ENCODE measurements at regions not wholly inside any gene's neighbourhood (a gene's known extent, or its start where the extent isn't known, plus 50 kb on each side); places are given as distances from the start of the nearest gene placed in this dataset.

DNA sequence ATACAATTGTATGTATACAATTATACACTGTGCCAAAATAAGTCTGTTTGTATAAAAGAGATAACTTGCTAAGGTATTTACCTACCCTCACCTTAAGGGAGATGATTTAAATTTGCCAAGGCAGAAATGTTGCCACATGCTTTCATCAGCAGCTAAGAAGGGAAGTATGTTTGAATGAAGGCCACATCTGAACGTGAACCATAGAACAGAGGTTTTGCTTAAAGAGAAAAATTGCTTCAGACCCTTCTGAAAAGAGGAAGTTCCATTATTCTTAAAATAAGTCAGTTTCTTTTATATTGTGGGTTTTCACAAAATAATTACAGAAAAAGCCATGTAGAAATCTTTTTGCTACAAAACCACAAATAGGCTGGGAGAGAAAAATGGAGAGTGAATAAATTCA lies 621.5 kb upstream of the HTR2C start:
- Histone ChIP-seq H3K4me3 (ENCODE audit: low read depth, low read length, poor library complexity, severe bottlenecking) (no peak overlapping the region), H3K4me2 (ENCODE audit: low read length) (no peak overlapping the region), H3K9me3 (ENCODE audit: low read length) (no peaks in the 10 kb centered on the region), H3F3A (ENCODE audit: insufficient read depth, low read length) (no peaks in the 10 kb centered on the region), H3K9ac (ENCODE audit: low read length) (no peak overlapping the region), H2AFZ (ENCODE audit: low read length) (no peak overlapping the region), H3K36me3 (ENCODE audit: insufficient read depth, low read length) (no peaks in the 10 kb centered on the region), H3K27ac (ENCODE audit: low read depth, low read length, poor library complexity, severe bottlenecking) (no peak overlapping the region), H3K27me3 (ENCODE audit: insufficient read depth, low read length) (no peaks in the 10 kb centered on the region), H3K4me1 (ENCODE audit: insufficient read depth, low read length, severe bottlenecking) (no peaks in the 10 kb centered on the region), H3K79me2 (ENCODE audit: insufficient read depth, low read length) (no peaks in the 10 kb centered on the region), H3K9me2 (ENCODE audit: low read depth, low read length) (no peaks in the 10 kb centered on the region), H4K20me1 (ENCODE audit: insufficient read depth, low read length) (no peaks in the 10 kb centered on the region)
- TF ChIP-seq, protein P1, sequence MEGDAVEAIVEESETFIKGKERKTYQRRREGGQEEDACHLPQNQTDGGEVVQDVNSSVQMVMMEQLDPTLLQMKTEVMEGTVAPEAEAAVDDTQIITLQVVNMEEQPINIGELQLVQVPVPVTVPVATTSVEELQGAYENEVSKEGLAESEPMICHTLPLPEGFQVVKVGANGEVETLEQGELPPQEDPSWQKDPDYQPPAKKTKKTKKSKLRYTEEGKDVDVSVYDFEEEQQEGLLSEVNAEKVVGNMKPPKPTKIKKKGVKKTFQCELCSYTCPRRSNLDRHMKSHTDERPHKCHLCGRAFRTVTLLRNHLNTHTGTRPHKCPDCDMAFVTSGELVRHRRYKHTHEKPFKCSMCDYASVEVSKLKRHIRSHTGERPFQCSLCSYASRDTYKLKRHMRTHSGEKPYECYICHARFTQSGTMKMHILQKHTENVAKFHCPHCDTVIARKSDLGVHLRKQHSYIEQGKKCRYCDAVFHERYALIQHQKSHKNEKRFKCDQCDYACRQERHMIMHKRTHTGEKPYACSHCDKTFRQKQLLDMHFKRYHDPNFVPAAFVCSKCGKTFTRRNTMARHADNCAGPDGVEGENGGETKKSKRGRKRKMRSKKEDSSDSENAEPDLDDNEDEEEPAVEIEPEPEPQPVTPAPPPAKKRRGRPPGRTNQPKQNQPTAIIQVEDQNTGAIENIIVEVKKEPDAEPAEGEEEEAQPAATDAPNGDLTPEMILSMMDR (IDR thresholded peaks at IDR 0.05; ENCODE audit: low read length), result no peak
- no peak for TF ChIP-seq EZH2 (IDR thresholded peaks at IDR 0.05; ENCODE audit: borderline replicate concordance, low read length)

DNA sequence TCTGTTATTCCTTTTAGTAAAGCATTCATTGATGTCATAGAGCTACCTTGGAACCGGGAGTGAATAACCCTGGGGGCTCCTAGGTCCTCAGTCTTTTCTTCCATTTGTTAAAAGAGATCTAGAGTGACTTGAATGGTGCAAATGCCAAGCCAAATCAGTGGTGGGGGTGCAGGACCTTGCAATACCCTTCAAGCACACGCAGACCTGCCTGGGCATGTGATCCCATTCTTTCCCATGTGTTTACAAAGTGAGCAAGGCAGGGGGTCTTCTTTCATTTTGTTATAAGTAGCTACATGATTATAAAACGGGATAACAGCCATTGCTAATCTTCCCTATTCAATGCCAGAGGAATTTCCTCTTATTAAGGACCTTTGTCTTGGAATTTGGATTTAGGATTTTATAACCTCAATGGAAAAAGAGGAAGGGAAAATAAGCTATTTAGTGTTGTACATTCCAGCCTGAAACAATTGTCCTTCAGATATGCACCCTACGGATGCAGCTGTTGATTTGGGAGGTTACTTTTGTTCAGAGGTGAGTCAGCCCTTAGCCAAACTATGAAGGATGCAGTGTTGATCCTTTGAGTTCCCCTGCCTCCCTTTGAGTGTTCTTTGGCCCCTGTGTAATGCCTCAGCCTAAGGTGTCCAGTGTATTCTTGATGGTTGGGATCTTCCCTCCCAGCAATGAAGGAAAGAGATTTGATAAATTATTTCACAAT lies 623.8 kb upstream of the HTR2C start:
- TF ChIP-seq, protein P1 (IDR thresholded peaks at IDR 0.05; ENCODE audit: low read length), result no peak
- TF ChIP-seq EZH2 (IDR thresholded peaks at IDR 0.05; ENCODE audit: borderline replicate concordance, low read length), result no peak
- H3K9me2 ChIP-seq (ENCODE audit: low read depth, low read length), result no peaks in the 10 kb centered on the region
- no peak overlapping the region for H3K4me3 ChIP-seq (ENCODE audit: low read depth, low read length, poor library complexity, severe bottlenecking)

DNA sequence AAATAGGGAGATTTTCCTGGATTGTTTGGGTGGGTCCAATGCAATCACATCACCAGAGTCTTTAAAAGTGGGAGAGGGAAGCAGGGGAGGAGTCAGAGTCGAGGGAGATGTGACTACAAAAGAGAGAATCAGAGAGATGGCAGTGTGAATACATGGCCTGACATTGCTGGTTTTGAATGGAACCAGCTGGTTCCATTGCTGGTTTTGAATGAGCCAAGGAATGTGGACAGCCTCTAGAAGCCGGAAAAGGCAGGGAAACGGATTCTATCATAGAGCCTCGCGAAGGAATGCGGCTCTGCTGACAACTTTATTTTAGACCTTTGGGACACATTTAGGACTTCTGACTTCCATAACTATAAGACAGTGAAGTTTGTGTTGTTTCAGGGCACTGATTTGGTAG lies 627.0 kb upstream of the HTR2C start:
- no peak overlapping the region for H2AFZ ChIP-seq (ENCODE audit: low read length)
- H4K20me1 ChIP-seq (ENCODE audit: insufficient read depth, low read length), result no peaks in the 10 kb centered on the region
- no peaks in the 10 kb centered on the region for H3K9me2 ChIP-seq (ENCODE audit: low read depth, low read length)
- TF ChIP-seq EZH2 (IDR thresholded peaks at IDR 0.05; ENCODE audit: borderline replicate concordance, low read length), result no peak
- TF ChIP-seq, protein P1 (IDR thresholded peaks at IDR 0.05; ENCODE audit: low read length), result no peak
- no peak overlapping the region for H3K9ac ChIP-seq (ENCODE audit: low read length)
- H3K27me3 ChIP-seq (ENCODE audit: insufficient read depth, low read length), result no peaks in the 10 kb centered on the region
- H3K4me3 ChIP-seq (ENCODE audit: low read depth, low read length, poor library complexity, severe bottlenecking), result no peak overlapping the region
- no peak overlapping the region for H3K27ac ChIP-seq (ENCODE audit: low read depth, low read length, poor library complexity, severe bottlenecking)
- no peaks in the 10 kb centered on the region for H3K79me2 ChIP-seq (ENCODE audit: insufficient read depth, low read length)
- no peaks in the 10 kb centered on the region for H3K9me3 ChIP-seq (ENCODE audit: low read length)
- no peaks in the 10 kb centered on the region for H3K36me3 ChIP-seq (ENCODE audit: insufficient read depth, low read length)
- no peak overlapping the region for H3K4me2 ChIP-seq (ENCODE audit: low read length)
- no peaks in the 10 kb centered on the region for H3K4me1 ChIP-seq (ENCODE audit: insufficient read depth, low read length, severe bottlenecking)
- H3F3A ChIP-seq (ENCODE audit: insufficient read depth, low read length), result no peaks in the 10 kb centered on the region

More for the DNA sequence above, 623.8 kb upstream of the HTR2C start:
- Histone ChIP-seq H3K27ac (ENCODE audit: low read depth, low read length, poor library complexity, severe bottlenecking) (no peak overlapping the region), H3K9me3 (ENCODE audit: low read length) (no peaks in the 10 kb centered on the region), H3K9ac (ENCODE audit: low read length) (no peak overlapping the region), H3K36me3 (ENCODE audit: insufficient read depth, low read length) (no peaks in the 10 kb centered on the region), H3K4me2 (ENCODE audit: low read length) (no peak overlapping the region), H2AFZ (ENCODE audit: low read length) (no peak overlapping the region), H3K27me3 (ENCODE audit: insufficient read depth, low read length) (no peaks in the 10 kb centered on the region), H3K79me2 (ENCODE audit: insufficient read depth, low read length) (no peaks in the 10 kb centered on the region), H3F3A (ENCODE audit: insufficient read depth, low read length) (no peaks in the 10 kb centered on the region), H4K20me1 (ENCODE audit: insufficient read depth, low read length) (no peaks in the 10 kb centered on the region), H3K4me1 (ENCODE audit: insufficient read depth, low read length, severe bottlenecking) (no peaks in the 10 kb centered on the region)

Measured in OCI-LY1 (cell line).